OCI-LY7 (cell line): ENCODE measurements at regions not wholly inside any gene's neighbourhood (a gene's known extent, or its start where the extent isn't known, plus 50 kb on each side); places are given as distances from the start of the nearest gene placed in this dataset.

Source experiments
- BruUV-seq: library from RNA; stranded (reverse); fragments of 400-500 nt; replicated peaks from 2 replicates; lab custom pipeline; 2021; lab: Mats Ljungman, UMichigan
- CTCF ChIA-PET: fragments of 300-600 bp; sonication (Branson Sonifier 250); formaldehyde crosslinking; loops from one replicate; lab custom pipeline; 2022; ENCODE audit warnings: antibody characterized with exemption; ENCODE audit not compliant: unreplicated experiment; lab: Charles Lee
- POLR2A ChIA-PET: fragments of 300-600 bp; sonication (Branson Sonifier 250); formaldehyde crosslinking; loops from one replicate; lab custom pipeline; 2022; ENCODE audit warnings: antibody characterized with exemption; lab: Charles Lee
- DNase-seq: peaks from one replicate; pipeline ENCODE4 v3.0.0-alpha.2; 2015; ENCODE audit warnings: low spot score
- H2AFZ ChIP-seq: fragments of 200-600 bp; sonication (generic), shearing (Covaris generic); 2 replicates; pipeline ENCODE4 v1.6.1; 2014; ENCODE audit warnings: mild to moderate bottlenecking, antibody characterized with exemption, low read length, moderate library complexity
- H3K27ac ChIP-seq: fragments of 200-600 bp; sonication (generic); 2 replicates; pipeline ENCODE4 v1.5.1; 2014; ENCODE audit warnings: mixed run types, low read depth, mild to moderate bottlenecking, moderate library complexity, low read length, inconsistent platforms; ENCODE audit not compliant: poor library complexity, severe bottlenecking
- H3K36me3 ChIP-seq: fragments of 200-600 bp; sonication (generic); 2 replicates; pipeline ENCODE4 v1.6.1; 2014; ENCODE audit warnings: mild to moderate bottlenecking, antibody characterized with exemption, low read length, moderate library complexity, mixed read lengths; ENCODE audit not compliant: insufficient read depth
- H3K4me1 ChIP-seq: fragments of 200-600 bp; sonication (generic); 2 replicates; pipeline ENCODE4 v1.5.1; 2014; ENCODE audit warnings: mild to moderate bottlenecking, low read length; ENCODE audit not compliant: insufficient read depth, poor library complexity, severe bottlenecking
- H3K4me2 ChIP-seq: fragments of 200-600 bp; sonication (generic); 2 replicates; pipeline ENCODE4 v1.6.1; 2014; ENCODE audit warnings: mild to moderate bottlenecking, low read length
- H3K4me3 ChIP-seq: fragments of 200-600 bp; sonication (generic); 2 replicates; pipeline ENCODE4 v1.5.1; 2014; ENCODE audit warnings: mild to moderate bottlenecking, low read depth, low read length; ENCODE audit not compliant: poor library complexity, severe bottlenecking
- H3K79me2 ChIP-seq: fragments of 200-600 bp; sonication (generic); 2 replicates; pipeline ENCODE4 v1.6.1; 2016; ENCODE audit warnings: low read depth, mild to moderate bottlenecking, low read length, moderate library complexity, mixed read lengths; ENCODE audit not compliant: insufficient read depth
- H3K9me2 ChIP-seq: fragments of 200-600 bp; sonication (generic); 2 replicates; pipeline ENCODE4 v1.6.1; 2016; ENCODE audit warnings: mild to moderate bottlenecking, low read length, mixed read lengths; ENCODE audit not compliant: insufficient read depth
- H3K9me3 ChIP-seq: fragments of 200-600 bp; sonication (generic); 2 replicates; pipeline ENCODE4 v1.6.1; 2014; ENCODE audit warnings: mild to moderate bottlenecking, mixed run types, low read length, mixed read lengths
- H4K20me1 ChIP-seq: fragments of 200-600 bp; sonication (generic); 2 replicates; pipeline ENCODE4 v1.6.1; 2014; ENCODE audit warnings: mild to moderate bottlenecking, antibody characterized with exemption, low read length, moderate library complexity, mixed read lengths; ENCODE audit not compliant: insufficient read depth
- EZH2phosphoT487 ChIP-seq: fragments of 200-600 bp; sonication (generic); IDR thresholded peaks from 2 replicates; pipeline ENCODE4 v1.6.1; 2018; ENCODE audit warnings: low read depth, borderline replicate concordance, mild to moderate bottlenecking, mixed run types, antibody characterized with exemption, low read length, moderate library complexity, mixed read lengths
- intact Hi-C: fragments of 100-400 bp; cut with micrococcal nuclease; formaldehyde crosslinking; loops from one replicate; pipeline ENCODE4 v1.10.0; 2022; ENCODE audit not compliant: unreplicated experiment
- TF ChIP-seq, protein P1 (sequence below): fragments of 200-600 bp; sonication (generic); conservative IDR thresholded peaks from 2 replicates; pipeline ENCODE4 v1.5.1; 2014; ENCODE audit warnings: mild to moderate bottlenecking, antibody characterized with exemption, low read length, moderate library complexity, mixed read lengths

GRCh38 chr16:49026566-49027181, 255.0 kb downstream of the CBLN1 start:
- Histone ChIP-seq H3K36me3 (no peaks in the 10 kb centered on the region), H2AFZ (no peak overlapping the region), H3K4me3 (no peak overlapping the region), H3K4me1 (no peaks in the 10 kb centered on the region), H4K20me1 (no peaks in the 10 kb centered on the region), H3K4me2 (no peak overlapping the region), H3K27ac (no peak overlapping the region), H3K9me2 (no peaks in the 10 kb centered on the region), H3K9me3 (no peaks in the 10 kb centered on the region), H3K79me2 (no peaks in the 10 kb centered on the region)
- CTCF ChIA-PET: no interaction called here
- intact Hi-C loops: loop anchor here (10.0 kb wide), 1 partner anchor 158 kb away; no protein-coding TSS in a partner anchor
- POLR2A ChIA-PET: interaction anchor here (0.6 kb wide), 1 partner anchor 24 kb away, joined by 3 read pairs; no protein-coding TSS in a partner anchor
- no peak for TF ChIP-seq EZH2phosphoT487
- TF ChIP-seq, protein P1, sequence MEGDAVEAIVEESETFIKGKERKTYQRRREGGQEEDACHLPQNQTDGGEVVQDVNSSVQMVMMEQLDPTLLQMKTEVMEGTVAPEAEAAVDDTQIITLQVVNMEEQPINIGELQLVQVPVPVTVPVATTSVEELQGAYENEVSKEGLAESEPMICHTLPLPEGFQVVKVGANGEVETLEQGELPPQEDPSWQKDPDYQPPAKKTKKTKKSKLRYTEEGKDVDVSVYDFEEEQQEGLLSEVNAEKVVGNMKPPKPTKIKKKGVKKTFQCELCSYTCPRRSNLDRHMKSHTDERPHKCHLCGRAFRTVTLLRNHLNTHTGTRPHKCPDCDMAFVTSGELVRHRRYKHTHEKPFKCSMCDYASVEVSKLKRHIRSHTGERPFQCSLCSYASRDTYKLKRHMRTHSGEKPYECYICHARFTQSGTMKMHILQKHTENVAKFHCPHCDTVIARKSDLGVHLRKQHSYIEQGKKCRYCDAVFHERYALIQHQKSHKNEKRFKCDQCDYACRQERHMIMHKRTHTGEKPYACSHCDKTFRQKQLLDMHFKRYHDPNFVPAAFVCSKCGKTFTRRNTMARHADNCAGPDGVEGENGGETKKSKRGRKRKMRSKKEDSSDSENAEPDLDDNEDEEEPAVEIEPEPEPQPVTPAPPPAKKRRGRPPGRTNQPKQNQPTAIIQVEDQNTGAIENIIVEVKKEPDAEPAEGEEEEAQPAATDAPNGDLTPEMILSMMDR: no peak
- no peak for DNase-seq
- no TSS peak for BruUV-seq

- TF ChIP-seq, protein P1: no peak
- no peak for TF ChIP-seq EZH2phosphoT487
- H3K4me2 ChIP-seq: no peak overlapping the region
- no peaks in the 10 kb centered on the region for H3K9me3 ChIP-seq
- ChIA-PET CTCF (no interaction called here), POLR2A (no interaction called here)
- H3K27ac ChIP-seq: no peak overlapping the region
- H3K36me3 ChIP-seq: no peaks in the 10 kb centered on the region
- no peaks in the 10 kb centered on the region for H3K79me2 ChIP-seq
- no peaks in the 10 kb centered on the region for H4K20me1 ChIP-seq
- intact Hi-C loops: loop anchor here (10.0 kb wide), 1 partner anchor 160 kb away; no protein-coding TSS in a partner anchor
- no peak overlapping the region for H3K4me3 ChIP-seq
- H3K9me2 ChIP-seq: no peaks in the 10 kb centered on the region
- DNase-seq: no peak
- H2AFZ ChIP-seq: no peak overlapping the region
- H3K4me1 ChIP-seq: no peaks in the 10 kb centered on the region
- no TSS peak for BruUV-seq
These were observed 256.7 kb downstream of the CBLN1 start for GRCh38 chr16:49024896-49025295.

DNA sequence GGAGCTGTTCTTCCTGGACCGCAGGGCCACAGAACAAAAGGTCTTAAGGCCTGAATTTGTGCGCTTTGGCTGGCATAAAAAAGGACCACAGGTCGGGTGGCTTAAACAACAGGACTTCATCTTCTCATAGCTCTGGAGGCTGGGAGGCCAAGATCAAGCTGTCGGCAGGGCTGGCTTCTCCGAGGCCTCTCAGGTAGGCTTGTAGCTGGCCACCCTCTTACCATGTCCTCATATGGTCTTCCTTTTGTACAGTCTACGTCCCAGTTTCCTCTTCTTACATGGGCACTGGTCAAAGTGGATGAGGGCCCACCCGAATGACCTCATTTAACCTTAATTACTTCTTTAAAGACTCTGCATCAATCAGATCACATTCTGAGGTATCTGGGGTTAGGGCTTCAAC, 257.6 kb downstream of the CBLN1 start:
- H3K4me1 ChIP-seq: no peaks in the 10 kb centered on the region
- no peaks in the 10 kb centered on the region for H4K20me1 ChIP-seq
- BruUV-seq: no TSS peak
- ChIA-PET POLR2A (no interaction called here), CTCF (no interaction called here)
- H3K9me2 ChIP-seq: no peaks in the 10 kb centered on the region
- H3K36me3 ChIP-seq: no peaks in the 10 kb centered on the region
- H3K4me2 ChIP-seq: no peak overlapping the region
- no peaks in the 10 kb centered on the region for H3K9me3 ChIP-seq
- no peak overlapping the region for H3K4me3 ChIP-seq
- intact Hi-C loops: loop anchor here (10.0 kb wide), 1 partner anchor 161 kb away; no protein-coding TSS in a partner anchor
- no peak overlapping the region for H2AFZ ChIP-seq
- no peaks in the 10 kb centered on the region for H3K79me2 ChIP-seq
- DNase-seq: no peak
- TF ChIP-seq, protein P1: no peak
- TF ChIP-seq EZH2phosphoT487: no peak
- no peak overlapping the region for H3K27ac ChIP-seq
